ENCODE measurements at regions not wholly inside any gene's neighbourhood (a gene's known extent, or its start where the extent isn't known, plus 50 kb on each side); places are given as distances from the start of the nearest gene placed in this dataset.

GRCh38 chr16:50880926-50881325 lies 139.0 kb downstream of the CYLD start:
- DNase-seq (ENCODE audit: low read depth in 2 of 2): no peak

GRCh38 chr16:50879873-50880695 lies 138.2 kb downstream of the CYLD start:
- no peak for DNase-seq (ENCODE audit: low read depth in 2 of 2)

- DNase-seq (ENCODE audit: low read depth in 2 of 2): no peak
Measured at GRCh38 chr16:50878966-50879615, 137.2 kb downstream of the CYLD start.

DNA sequence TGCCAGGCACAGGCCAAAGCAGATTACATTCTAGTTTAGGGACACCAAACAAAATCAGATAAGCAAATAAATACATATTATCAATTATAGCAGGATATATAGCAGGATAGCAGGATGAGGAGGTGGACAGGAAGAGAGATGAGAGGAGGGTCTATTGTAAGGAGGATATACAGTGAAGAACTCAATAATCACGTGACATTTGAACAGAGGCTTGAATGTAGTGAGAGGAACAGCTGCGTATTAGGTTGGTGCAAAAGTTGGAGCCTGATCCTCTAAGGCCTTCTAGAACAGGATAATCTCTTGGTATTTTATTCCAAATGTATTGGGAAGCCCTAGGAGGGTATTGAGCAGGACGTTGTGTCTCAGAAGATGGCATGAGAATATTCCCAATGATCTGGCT lies 136.7 kb downstream of the CYLD start:
- DNase-seq (ENCODE audit: low read depth in 2 of 2): no peak

- no peak for DNase-seq (ENCODE audit: low read depth in 2 of 2)
Measured at GRCh38 chr16:50876263-50876662, 134.4 kb downstream of the CYLD start.

DNA sequence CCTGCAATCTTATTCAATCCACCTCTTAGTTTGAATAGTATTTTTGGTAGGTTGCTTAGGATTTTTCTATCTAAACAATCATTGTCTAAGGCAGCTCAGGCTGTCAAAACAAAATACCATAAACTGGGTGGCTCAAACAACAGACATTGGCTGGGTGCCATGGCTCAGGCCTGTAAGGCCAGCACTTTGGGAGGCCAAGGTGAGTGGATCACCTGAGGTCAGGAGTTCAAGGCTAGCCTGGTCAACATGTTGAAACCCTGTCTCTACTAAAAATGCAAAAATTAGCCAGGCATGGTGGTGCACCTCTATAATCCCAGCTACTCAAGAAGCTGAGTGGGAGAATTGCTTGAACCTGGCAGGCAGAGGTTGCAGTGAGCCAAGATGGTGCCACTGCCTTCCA lies 126.7 kb downstream of the CYLD start:
- no peak for DNase-seq (ENCODE audit: low read depth in 2 of 2)

GRCh38 chr16:50866806-50867205 lies 124.9 kb downstream of the CYLD start:
- no peak for DNase-seq (ENCODE audit: low read depth in 2 of 2)

DNA sequence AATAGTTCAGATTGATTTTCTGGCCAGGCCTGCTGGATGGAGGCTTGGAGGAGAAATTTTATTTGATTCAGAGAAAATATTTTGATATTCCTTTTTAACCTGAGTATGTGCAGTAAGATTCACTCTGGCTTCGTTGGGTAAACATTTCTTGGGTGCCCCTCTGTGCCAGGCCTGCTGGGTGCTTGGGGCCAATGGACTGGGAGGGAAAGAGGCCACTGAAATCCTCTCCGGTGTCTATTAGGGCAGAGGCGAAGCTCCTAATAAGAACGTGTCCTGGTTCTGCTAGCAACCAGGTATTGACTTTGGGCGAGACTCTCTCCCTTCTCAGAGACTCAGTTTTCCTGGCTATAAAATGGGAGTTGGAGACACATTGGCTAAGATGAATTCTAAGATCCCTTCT lies 122.5 kb downstream of the CYLD start:
- DNase-seq (ENCODE audit: low read depth in 2 of 2): no peak

- no peak for DNase-seq (ENCODE audit: low read depth in 2 of 2)
Measured at GRCh38 chr16:50863644-50864144, 121.8 kb downstream of the CYLD start.

GRCh38 chr16:50862818-50863643 lies 121.1 kb downstream of the CYLD start:
- DNase-seq (ENCODE audit: low read depth in 2 of 2): no peak

DNA sequence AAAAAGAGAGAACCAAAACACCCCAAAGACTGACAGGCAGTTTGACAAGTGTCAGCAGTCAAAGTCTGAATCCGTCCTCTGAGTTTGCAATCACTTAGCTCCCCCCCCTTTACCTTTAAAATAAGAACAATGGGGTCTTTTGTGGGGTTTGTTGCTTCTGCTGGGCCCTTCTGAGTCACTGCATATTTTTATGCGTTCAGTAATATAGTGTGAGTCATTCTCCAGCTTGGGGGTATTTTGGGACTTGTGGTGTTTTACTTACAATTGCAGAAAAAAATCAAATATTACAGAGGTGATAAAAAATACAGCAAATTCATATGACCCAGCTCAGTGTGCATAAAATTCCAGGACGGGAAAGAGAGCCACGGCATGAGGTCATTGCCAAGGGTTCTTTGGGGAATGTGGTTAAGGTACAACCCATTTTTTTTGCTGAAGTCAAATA lies 120.1 kb downstream of the CYLD start:
- DNase-seq (ENCODE audit: low read depth in 2 of 2): no peak

DNA sequence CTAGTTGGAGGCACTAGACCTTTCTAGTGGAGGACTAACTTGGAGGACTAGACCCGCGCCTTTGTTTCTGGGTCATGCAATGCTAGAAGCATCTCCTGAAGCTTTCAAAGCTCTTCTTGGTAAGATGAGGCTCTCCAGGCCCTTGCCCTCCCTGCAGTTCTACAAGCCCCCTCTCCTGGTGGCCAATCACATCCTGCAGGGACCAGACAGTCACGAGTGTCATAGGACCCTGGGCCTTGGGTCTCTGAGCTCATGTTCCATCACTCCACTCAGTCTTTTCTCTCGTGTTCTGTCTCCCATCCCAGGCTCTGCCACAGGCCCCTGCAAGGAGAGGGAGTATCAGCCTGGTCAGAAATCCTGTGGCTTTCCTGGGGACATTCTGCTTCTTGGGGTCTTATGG lies 119.6 kb downstream of the CYLD start:
- DNase-seq (ENCODE audit: low read depth in 2 of 2): no peak

GRCh38 chr16:50859628-50860360 lies 117.9 kb downstream of the CYLD start:
- no peak for DNase-seq (ENCODE audit: low read depth in 2 of 2)

- DNase-seq (ENCODE audit: low read depth in 2 of 2): no peak
Measured at GRCh38 chr16:50858877-50859627, 117.2 kb downstream of the CYLD start.

DNA sequence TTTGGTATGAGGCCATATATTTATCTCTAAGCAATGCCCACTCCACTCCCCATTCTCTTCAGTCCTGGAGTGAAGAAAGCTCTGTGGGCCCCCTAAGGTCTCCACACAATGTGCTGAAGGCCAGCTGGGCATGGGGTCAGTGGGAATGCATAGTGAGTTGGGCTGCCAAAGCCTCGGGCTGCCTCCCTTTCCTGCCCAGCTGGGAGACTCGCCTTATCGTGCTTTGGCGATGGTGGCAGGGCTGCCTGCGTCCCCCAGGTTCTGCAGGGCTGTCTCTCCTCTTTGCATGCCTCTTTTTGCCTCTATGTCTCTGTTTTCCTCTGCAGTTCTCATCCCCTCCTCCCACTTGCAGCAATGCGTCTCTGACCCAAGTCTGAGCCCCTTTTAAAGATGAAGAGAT lies 116.5 kb downstream of the CYLD start:
- DNase-seq (ENCODE audit: low read depth in 2 of 2): no peak

- DNase-seq (ENCODE audit: low read depth in 2 of 2): no peak
Measured at GRCh38 chr16:50857881-50858280, 116.0 kb downstream of the CYLD start.

- no peak for DNase-seq (ENCODE audit: low read depth in 2 of 2)
Measured at GRCh38 chr16:50856991-50857390, 115.1 kb downstream of the CYLD start.

- DNase-seq (ENCODE audit: low read depth in 2 of 2): no peak
Measured at GRCh38 chr16:50853329-50853728, 111.4 kb downstream of the CYLD start.

Measured in activated CD4-positive, alpha-beta T cell treated with anti-CD3 and anti-CD28 coated beads for 24 hours (primary cell).